OCI-LY3 (cell line): ENCODE measurements at regions not wholly inside any gene's neighbourhood (a gene's known extent, or its start where the extent isn't known, plus 50 kb on each side); places are given as distances from the start of the nearest gene placed in this dataset.

Source experiments
- EZH2phosphoT487 ChIP-seq: fragments of 200-600 bp; shearing (Covaris generic); IDR thresholded peaks from 2 replicates; pipeline ENCODE4 v1.6.1; 2018; ENCODE audit warnings: antibody characterized with exemption, mixed run types, low read depth
- TF ChIP-seq, protein P1 (sequence below): fragments of 200-600, 300-600 bp; sonication (generic); IDR thresholded peaks from 2 replicates; pipeline ENCODE4 v1.5.1; 2014; ENCODE audit warnings: antibody characterized with exemption, low read length, low read depth

DNA sequence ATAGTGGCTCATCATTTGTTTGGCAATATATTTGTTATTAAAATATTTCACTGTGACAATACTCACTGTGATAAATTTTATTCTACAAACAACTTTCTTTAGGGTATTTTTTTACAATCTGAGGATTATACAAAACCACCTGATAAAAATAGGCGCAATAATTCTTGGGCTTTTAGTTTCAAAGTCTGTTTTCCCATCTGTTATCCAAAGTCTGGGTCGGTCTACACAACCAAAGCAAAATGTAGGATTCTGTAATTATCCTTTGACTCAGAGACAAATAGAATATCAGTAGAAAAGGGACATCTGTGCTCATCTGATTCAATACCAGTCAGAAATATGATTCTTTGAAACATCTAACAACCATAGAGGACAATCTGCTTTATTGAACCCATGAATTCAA lies 271.8 kb upstream of the AMIGO2 start:
- TF ChIP-seq, protein P1, sequence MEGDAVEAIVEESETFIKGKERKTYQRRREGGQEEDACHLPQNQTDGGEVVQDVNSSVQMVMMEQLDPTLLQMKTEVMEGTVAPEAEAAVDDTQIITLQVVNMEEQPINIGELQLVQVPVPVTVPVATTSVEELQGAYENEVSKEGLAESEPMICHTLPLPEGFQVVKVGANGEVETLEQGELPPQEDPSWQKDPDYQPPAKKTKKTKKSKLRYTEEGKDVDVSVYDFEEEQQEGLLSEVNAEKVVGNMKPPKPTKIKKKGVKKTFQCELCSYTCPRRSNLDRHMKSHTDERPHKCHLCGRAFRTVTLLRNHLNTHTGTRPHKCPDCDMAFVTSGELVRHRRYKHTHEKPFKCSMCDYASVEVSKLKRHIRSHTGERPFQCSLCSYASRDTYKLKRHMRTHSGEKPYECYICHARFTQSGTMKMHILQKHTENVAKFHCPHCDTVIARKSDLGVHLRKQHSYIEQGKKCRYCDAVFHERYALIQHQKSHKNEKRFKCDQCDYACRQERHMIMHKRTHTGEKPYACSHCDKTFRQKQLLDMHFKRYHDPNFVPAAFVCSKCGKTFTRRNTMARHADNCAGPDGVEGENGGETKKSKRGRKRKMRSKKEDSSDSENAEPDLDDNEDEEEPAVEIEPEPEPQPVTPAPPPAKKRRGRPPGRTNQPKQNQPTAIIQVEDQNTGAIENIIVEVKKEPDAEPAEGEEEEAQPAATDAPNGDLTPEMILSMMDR: no peak
- no peak for TF ChIP-seq EZH2phosphoT487
